ENCODE measurements at regions not wholly inside any gene's neighbourhood (a gene's known extent, or its start where the extent isn't known, plus 50 kb on each side); places are given as distances from the start of the nearest gene placed in this dataset.

- no peak for DNase-seq (ENCODE audit: low read depth)
Measured at GRCh38 chr3:111351334-111351733, 190.7 kb upstream of the CD96 start.

DNA sequence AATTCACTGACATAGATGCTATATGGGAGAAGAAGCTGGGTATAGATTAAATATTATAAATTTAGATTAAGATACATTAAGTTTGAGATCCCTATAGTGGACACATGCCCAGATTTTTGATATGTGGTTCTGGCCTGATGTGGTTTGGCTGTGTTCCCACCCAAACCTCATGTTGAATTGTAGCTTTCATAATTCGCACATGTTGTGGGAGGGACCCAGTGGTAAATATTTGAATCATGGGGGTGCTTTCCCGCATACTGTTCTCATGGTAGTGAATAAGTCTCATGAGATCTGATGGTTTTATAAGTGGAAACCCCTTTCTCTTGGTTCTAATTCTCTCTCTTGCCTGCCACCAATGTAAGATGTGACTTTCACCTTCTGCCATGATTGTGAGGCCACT lies 189.4 kb upstream of the CD96 start:
- DNase-seq (ENCODE audit: low read depth): no peak

DNA sequence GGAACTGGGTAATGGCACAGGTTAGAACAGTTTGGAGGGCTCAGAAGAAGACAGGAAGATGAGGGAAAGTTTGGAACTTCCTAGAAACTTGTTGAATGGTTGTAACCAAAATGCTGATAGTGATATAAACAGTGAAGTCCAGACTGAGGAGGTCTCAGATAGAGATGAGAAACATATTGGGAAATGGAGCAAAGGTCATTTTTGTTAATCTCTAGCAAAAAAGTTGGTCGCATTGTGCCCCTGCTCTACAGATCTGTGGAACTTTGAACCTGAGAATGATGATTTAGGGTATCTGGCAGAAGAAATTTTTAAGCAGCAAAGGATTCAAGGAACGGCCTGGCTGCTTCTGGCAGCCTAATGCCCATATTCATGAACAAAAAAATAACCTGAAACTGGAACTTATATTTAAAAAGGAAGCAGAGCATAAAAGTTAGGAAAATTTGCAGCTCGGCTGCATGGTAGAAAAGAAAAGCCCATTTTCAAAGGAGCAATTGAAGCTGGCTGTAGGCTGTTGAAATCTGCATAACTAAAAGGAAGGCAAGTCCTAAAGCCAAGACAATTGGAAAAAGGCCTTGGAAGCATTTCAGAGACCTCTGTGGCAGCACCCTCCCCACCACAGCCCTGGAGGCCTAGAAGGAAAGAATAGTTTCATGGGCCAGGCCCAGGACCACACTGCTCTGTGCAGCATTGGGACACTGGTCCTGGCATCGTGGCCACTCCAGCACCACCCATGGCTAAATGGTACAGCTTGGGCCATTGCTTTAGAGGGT lies 182.6 kb upstream of the CD96 start:
- DNase-seq (ENCODE audit: low read depth): no peak

DNA sequence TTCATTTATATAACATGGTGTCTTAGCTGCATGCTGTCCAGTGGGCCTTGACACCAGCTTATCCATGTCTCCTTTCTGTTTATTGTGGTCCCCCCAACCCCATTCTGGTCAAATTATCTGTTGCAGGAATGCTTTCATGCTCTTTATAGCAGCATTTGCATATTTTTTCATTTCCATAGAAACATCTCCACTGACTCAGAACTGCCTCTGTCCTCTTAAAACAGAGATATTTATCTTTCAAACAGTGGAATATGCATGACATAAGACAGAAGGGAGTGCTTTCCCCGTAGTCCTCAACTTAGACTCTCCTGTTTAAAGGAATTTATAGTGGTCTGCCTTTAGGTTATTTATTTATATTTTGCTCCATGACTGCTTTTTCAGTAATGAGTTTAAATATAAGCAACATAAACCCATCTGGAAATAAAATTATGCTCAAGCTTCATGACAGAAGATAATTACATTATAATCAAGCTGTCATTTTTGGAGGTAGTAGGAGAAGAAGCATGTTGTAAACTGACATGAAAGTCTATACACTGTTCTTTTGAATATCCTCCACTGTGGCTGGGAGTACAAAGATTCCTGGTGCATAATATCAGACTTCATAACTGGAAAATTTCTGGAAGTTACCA lies 179.5 kb upstream of the CD96 start:
- DNase-seq (ENCODE audit: low read depth): no peak

DNA sequence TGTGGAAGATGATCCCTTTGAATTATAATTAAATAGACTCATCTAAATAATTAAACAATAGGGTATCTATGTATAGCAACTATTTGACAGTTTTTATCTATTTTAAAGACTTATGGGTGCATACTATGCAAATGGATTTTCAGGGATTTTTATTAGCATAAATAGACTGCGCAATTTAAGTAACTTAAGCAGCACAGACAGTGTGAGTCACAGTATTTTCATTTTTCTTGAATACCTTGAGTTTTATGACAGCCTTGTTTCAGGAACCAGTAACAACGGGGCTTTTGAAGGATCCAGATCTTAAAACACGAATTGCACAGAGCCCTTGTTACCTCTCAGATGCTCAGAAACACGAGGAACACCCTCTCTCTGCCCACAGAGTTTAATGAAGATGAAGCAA lies 175.5 kb upstream of the CD96 start:
- no peak for DNase-seq (ENCODE audit: low read depth)

- no peak for DNase-seq (ENCODE audit: low read depth)
Measured at GRCh38 chr3:111368056-111368455, 173.9 kb upstream of the CD96 start.

DNA sequence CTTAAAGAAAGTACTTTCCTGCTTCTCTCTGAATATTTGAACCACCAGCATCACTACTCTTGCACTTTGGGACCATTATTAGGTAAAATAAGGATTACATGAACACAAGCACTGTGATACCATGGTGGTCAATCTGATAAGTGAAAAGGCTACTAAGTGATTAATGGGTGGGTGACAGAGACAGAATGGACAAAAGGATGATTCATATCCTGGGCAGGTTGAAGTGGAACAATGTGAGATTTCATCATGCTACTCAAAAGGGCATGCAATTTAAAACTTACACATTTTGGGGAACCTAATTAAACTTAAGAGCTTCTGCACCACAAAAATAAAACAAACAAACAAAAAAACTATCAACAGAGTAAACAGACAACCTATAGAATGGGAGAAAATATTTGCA lies 172.0 kb upstream of the CD96 start:
- DNase-seq (ENCODE audit: low read depth): no peak

GRCh38 chr3:111373239-111373638 lies 168.8 kb upstream of the CD96 start:
- DNase-seq (ENCODE audit: low read depth): no peak

DNA sequence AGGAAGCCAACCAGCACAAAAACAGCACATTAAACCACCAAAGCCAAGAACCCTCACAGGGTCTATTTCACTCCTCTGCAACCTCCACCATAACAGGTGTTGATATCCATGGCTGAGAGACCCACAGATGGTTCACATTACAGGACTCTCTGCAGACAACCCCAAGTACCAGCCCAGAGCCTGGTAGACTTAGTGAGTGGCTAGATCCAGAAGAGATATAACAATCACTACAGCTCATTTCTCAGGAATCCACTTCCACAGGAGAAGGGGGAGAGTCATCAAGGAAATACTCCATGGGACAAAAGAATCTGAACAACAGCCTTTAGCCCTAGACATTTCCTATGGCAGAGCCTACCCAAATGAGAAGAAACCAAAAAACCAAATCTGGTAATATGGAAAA lies 168.1 kb upstream of the CD96 start:
- no peak for DNase-seq (ENCODE audit: low read depth)

DNA sequence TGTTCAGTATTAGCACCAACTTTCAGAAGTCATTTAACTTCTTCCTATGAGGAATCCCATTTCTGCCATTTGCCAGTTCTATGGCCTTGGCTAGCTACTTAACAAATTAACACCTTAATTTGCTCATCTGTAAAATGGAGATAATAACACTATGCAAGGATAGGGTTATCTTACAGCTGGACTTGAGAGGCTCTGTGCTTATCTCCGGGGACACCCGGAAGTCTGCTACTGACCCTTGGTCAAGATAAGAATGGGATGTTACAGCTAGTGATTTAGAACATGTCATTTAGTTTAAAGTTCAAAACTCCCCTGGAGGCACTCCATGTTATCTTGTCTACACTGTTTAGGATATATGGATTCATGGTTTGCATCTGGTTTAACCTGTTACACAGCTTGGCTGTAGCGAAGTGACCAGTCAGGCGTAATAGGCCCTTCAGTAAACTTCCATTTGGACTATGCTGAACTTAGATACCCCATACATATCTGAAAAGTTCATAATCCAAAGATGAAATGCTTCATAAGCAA lies 156.0 kb upstream of the CD96 start:
- DNase-seq (ENCODE audit: low read depth): no peak

- no peak for DNase-seq (ENCODE audit: low read depth)
Measured at GRCh38 chr3:111392894-111393398, 149.1 kb upstream of the CD96 start.

DNA sequence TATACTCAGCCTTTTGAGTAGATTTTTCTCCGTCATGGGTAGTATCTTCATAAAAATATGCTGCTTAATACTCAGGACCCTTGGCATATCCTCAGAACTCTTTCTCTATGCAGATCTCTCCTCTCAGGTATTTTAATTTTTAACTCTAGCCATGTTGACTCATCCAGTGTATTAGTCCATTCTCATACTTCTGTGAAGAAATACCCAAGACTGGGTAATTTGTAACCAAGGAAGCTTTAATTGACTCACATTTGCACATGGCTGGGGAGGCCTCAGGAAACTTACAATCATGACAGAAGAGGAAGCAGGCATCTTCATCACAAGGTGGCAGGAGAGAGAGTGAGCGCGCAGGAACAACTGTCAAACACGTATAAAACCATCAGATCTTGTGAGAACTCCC lies 129.3 kb upstream of the CD96 start:
- DNase-seq (ENCODE audit: low read depth): no peak

- no peak for DNase-seq (ENCODE audit: low read depth)
Measured at GRCh38 chr3:111414531-111414930, 127.5 kb upstream of the CD96 start.

DNA sequence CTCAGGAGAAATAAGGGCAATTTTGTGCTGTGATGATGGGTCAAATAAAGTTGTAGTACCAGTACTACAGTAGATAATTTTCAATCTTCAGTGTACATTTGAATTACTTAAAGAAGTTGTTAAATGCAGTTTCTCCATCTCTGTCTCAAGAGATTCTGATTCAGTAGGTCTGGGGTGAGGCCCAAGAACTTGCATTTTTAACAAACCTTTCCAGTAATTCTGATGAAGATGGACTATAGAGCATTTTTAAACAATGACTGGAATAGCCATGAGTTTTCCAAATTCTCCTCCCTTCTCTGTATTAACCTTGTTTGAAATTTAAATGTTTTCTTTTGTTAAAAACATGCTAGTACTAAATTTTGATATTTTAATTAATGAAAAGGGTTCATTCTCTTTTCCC lies 127.0 kb upstream of the CD96 start:
- no peak for DNase-seq (ENCODE audit: low read depth)

DNA sequence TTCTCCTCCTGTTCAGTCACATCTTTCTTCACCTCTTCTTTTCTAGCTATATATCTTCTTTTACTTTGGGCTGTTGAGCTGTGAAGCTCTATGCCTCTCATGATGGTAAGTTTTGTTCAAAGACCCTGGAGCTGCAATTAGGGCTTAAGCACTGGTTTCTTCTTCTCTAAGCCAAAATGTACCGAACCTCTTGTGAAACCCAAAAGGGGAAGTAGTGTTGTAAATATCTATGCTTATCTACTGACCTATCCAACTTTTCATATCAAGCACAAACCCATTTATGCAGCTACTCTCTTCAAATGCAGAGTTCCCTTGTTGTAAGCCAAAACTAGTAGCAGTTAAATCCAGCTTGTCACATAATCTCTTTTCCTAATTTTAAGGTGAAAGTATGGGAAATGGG lies 123.6 kb upstream of the CD96 start:
- DNase-seq (ENCODE audit: low read depth): no peak

- no peak for DNase-seq (ENCODE audit: low read depth)
Measured at GRCh38 chr3:111428301-111428700, 113.7 kb upstream of the CD96 start.

- DNase-seq (ENCODE audit: low read depth): no peak
Measured at GRCh38 chr3:111434941-111435622, 106.9 kb upstream of the CD96 start.

GRCh38 chr3:111438283-111438682 lies 103.7 kb upstream of the CD96 start:
- no peak for DNase-seq (ENCODE audit: low read depth)

- DNase-seq (ENCODE audit: low read depth): no peak
Measured at GRCh38 chr3:111454551-111454950, 87.4 kb upstream of the CD96 start.

DNA sequence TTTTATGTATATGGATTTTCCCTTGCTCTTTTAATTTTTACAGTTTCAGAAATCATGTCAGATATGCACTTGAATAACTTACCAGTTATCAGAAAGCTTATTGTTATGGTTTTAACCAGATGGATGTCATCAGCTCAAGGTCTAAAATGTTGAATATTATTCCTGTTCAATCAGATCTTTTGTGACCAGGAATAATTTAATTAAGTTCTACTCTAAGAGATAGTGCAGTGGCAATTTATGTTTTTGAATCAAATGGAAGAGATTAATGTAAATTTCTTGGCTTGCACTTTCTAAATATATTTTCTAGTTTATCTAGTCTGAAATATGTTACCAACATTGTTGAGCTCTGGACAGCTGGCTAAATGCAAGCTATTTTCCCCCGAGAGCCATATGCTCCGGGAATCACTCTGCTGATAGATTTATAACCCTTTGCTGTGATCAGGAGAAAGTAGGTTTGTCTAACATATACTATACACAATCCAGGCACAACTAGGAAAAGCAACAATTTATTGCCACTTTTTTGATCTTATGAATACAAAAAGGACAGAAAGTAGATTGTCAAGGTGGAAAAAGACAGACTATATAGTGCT lies 76.8 kb upstream of the CD96 start:
- DNase-seq (ENCODE audit: low read depth): peak; percentile 10

GRCh38 chr3:111470032-111470431 lies 72.0 kb upstream of the CD96 start:
- DNase-seq (ENCODE audit: low read depth): no peak

GRCh38 chr3:111471831-111472230 lies 70.2 kb upstream of the CD96 start:
- DNase-seq (ENCODE audit: low read depth): no peak
